CD4-positive, CD25-positive, alpha-beta regulatory T cell (primary cell): ENCODE measurements at regions not wholly inside any gene's neighbourhood (a gene's known extent, or its start where the extent isn't known, plus 50 kb on each side); places are given as distances from the start of the nearest gene placed in this dataset.
"Not testable (repeated sequence)": the region's sequence is repeated elsewhere in the genome, so short reads cannot be mapped to it uniquely, and the experiment has no call there.

Experiments
- ATAC-seq, 2 donors: fragments of 150-1000 bp; cut with Tn5 transposase; one replicate each; pipeline ENCODE4 v1.10.0; 2021; ENCODE audit warnings: low read depth in 2 of 2, moderate number of reproducible peaks in 2 of 2, moderate library complexity in 1 of 2
- DNase-seq, 3 donors: peaks; one replicate each; pipeline versions ENCODE4 v3.0.0 to v3.0.0-alpha.2; 2012 to 2022; ENCODE audit warnings: mixed read lengths in 1 of 3
- H3K27ac ChIP-seq: one replicate; pipeline ENCODE4 v1.7.0; 2013; ENCODE audit warnings: mild to moderate bottlenecking, low read length; ENCODE audit not compliant: insufficient read depth, poor library complexity, severe bottlenecking
- H3K27me3 ChIP-seq: one replicate; pipeline ENCODE4 v1.7.0; 2013; ENCODE audit warnings: low read length; ENCODE audit not compliant: control insufficient read depth, insufficient read depth
- H3K36me3 ChIP-seq: one replicate; pipeline ENCODE4 v1.7.0; 2013; ENCODE audit warnings: mild to moderate bottlenecking, low read length, moderate library complexity; ENCODE audit not compliant: control insufficient read depth, insufficient read depth
- H3K4me1 ChIP-seq: 2 replicates; pipeline ENCODE4 v1.7.0; 2013; ENCODE audit warnings: mild to moderate bottlenecking, low read length; ENCODE audit not compliant: insufficient read depth, control insufficient read depth, poor library complexity, severe bottlenecking
- H3K4me3 ChIP-seq: one replicate; pipeline ENCODE4 v1.7.0; 2013; ENCODE audit warnings: low read depth, mild to moderate bottlenecking, low read length, moderate library complexity
- H3K9me3 ChIP-seq, 2 experiments: 1 replicate in 1 of 2; 2 replicates in 1 of 2; pipeline ENCODE4 v1.7.0; 2013; ENCODE audit warnings: low read length in 2 of 2, mild to moderate bottlenecking in 1 of 2, moderate library complexity in 1 of 2; ENCODE audit not compliant: control insufficient read depth in 2 of 2
- H3K27ac Mint-ChIP-seq, 3 donors: one replicate each; pipeline ENCODE4 v1.8.0; 2020 to 2022; ENCODE audit warnings: mild to moderate bottlenecking in 3 of 3, mixed read lengths in 3 of 3, moderate library complexity in 2 of 3
- H3K27me3 Mint-ChIP-seq: one replicate; pipeline ENCODE4 v1.8.0; 2022; ENCODE audit warnings: mild to moderate bottlenecking, mixed read lengths
- H3K36me3 Mint-ChIP-seq: one replicate; pipeline ENCODE4 v1.8.0; 2020; ENCODE audit warnings: mixed read lengths
- H3K4me1 Mint-ChIP-seq, 4 donors: one replicate each; pipeline ENCODE4 v1.8.0; 2020 to 2022; ENCODE audit warnings: mixed read lengths in 4 of 4, mild to moderate bottlenecking in 1 of 4
- H3K4me3 Mint-ChIP-seq, 4 donors: one replicate each; pipeline ENCODE4 v1.8.0; 2020 to 2022; ENCODE audit warnings: mild to moderate bottlenecking in 4 of 4, mixed read lengths in 4 of 4, moderate library complexity in 3 of 4
- H3K9me3 Mint-ChIP-seq, 7 donors: one replicate each; pipeline ENCODE4 v1.8.0; 2020 to 2022; ENCODE audit warnings: mixed read lengths in 7 of 7, mild to moderate bottlenecking in 3 of 7, moderate library complexity in 2 of 7

DNA sequence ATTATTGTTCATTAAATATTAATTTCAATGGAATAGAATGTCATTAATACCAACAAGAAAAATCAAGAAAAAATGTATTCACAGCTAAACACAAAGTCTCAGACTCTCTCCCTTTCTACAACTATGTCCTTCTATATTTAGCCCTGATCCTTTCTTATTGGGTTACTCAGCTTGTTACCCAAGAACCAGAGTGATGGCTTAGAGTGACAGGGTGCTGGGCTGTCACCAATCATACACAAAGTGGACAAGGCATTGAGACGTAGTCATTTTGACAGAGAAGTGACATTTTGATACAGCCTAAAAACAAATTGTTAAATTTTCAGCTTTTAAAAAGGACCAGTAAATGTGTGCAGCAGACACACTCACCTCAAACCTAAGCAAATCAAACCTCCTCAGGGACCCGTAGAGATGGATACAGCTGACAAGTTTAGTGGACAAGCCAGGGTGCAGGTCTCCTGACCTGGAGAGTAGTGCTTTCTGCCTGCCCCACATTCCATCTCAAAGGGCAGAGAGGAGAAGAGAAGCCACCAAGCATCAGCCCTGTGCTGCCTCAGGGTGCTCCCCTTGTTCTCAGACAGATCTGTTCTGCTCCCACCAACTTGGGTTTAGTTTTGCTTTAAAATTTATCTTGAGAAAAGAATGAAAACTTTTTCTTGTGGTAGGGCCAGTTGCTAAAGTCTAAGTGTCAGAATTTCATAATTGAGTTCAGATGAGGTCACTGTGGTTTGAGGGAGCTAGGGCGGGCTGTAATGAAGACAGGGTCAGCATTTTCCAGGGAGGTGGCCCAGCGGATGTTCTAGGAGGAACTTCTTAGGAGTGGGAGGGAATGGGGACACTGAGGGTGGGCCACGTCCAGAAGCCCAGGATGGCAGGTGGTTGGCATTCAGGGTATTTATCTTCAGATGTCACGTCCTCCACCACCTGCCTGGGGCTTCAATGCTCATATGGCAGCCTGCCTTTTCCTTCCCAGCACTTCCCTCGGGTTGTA lies 136.5 kb upstream of the TBL1XR1 start:
- Histone ChIP-seq H3K4me3 (no peak overlapping the region), H3K9me3 (no peaks in the 10 kb centered on the region), H3K27me3 (no peaks in the 10 kb centered on the region), H3K27ac (no peak overlapping the region), H3K36me3 (no peaks in the 10 kb centered on the region), H3K4me1 (peaks cover 5% of the 10 kb centered on the region)
- ATAC-seq = no peak
- H3K4me1 Mint-ChIP-seq = peaks cover 11 to 26% (median 19%) of the 10 kb centered on the region in 4 donors
- no peak for DNase-seq
- no peak overlapping the region for H3K4me3 Mint-ChIP-seq
- H3K36me3 Mint-ChIP-seq = no peaks in the 10 kb centered on the region
- H3K9me3 Mint-ChIP-seq = no peaks in the 10 kb centered on the region
- no peaks in the 10 kb centered on the region for H3K27me3 Mint-ChIP-seq
- no peak overlapping the region for H3K27ac Mint-ChIP-seq

- Histone ChIP-seq H3K4me1 (peaks cover 5% of the 10 kb centered on the region), H3K9me3 (no peaks in the 10 kb centered on the region), H3K27me3 (no peaks in the 10 kb centered on the region), H3K27ac (no peak overlapping the region), H3K4me3 (no peak overlapping the region), H3K36me3 (no peaks in the 10 kb centered on the region)
- peaks cover 16 to 34% (median 26%) of the 10 kb centered on the region in 4 donors for H3K4me1 Mint-ChIP-seq
- DNase-seq (no peak), ATAC-seq (no peak)
- no peak overlapping the region for H3K27ac Mint-ChIP-seq
- no peak overlapping the region for H3K4me3 Mint-ChIP-seq
- H3K9me3 Mint-ChIP-seq = no peaks in the 10 kb centered on the region
- H3K36me3 Mint-ChIP-seq = no peaks in the 10 kb centered on the region
- H3K27me3 Mint-ChIP-seq = no peaks in the 10 kb centered on the region
Measured at GRCh38 chr3:177334803-177335202, 137.5 kb upstream of the TBL1XR1 start.

DNA sequence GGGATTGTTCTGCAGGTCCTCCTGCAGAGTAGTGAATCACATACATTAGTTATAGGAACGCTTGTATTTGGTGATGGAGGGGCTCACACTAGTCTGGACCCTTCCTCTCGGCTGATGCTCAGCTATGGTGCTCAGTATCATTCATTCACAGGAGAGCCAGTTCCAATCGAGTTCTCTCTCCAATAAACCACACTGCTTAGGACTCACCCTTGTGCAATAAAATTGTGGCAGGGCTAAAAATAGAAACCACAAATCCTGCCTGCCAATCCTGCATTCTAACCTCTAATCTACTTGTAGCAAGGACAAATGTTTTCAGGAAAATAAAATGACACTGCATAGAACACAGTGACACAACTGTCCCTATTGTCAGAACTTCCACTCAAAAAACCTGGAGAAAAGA lies 138.4 kb upstream of the TBL1XR1 start:
- Histone ChIP-seq H3K27me3 (no peaks in the 10 kb centered on the region), H3K4me3 (no peak overlapping the region), H3K36me3 (no peaks in the 10 kb centered on the region), H3K4me1 (peaks cover 5% of the 10 kb centered on the region), H3K9me3 (no peaks in the 10 kb centered on the region), H3K27ac (no peak overlapping the region)
- Mint-ChIP-seq H3K27ac (no peak overlapping the region), H3K4me3 (no peak overlapping the region), H3K27me3 (no peaks in the 10 kb centered on the region), H3K9me3 (no peaks in the 10 kb centered on the region), H3K4me1 (peaks cover 16 to 34% (median 27%) of the 10 kb centered on the region in 4 donors), H3K36me3 (no peaks in the 10 kb centered on the region)
- no peak for DNase-seq
- no peak for ATAC-seq

DNA sequence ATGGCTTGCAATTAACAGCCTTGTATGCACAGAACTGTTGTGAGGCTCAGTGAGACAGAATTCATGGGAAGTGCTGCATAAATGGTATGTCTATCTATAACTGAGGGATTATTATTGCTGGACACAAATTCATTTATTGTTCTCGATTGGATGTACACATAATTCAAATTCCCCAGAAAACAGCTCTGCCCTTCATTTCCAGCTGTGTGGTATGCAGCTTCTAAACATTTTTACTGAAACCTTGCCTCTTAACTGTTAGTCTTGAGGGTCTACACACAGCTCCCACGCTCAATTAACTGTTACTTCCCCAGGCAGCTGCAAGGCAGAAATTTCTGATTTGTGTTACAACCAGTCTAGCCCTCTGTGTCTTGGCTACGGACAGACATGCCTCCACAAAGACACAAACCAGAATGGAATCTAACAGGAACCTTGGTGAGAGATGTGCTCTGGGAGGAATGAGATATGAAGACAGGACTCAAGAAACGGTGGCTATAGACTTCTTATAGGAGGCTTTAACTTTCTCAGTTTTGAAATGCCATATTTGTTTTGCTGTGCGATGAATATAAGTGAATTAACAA lies 139.7 kb upstream of the TBL1XR1 start:
- no peaks in the 10 kb centered on the region for H3K9me3 Mint-ChIP-seq
- peaks cover 16 to 34% (median 27%) of the 10 kb centered on the region in 4 donors for H3K4me1 Mint-ChIP-seq
- no peak overlapping the region for H3K4me3 Mint-ChIP-seq
- H3K36me3 ChIP-seq = no peaks in the 10 kb centered on the region
- H3K27ac Mint-ChIP-seq = peak overlapping the region in 1 of 3 donors; percentile 3
- H3K9me3 ChIP-seq = no peaks in the 10 kb centered on the region
- ATAC-seq = no peak
- H3K36me3 Mint-ChIP-seq = no peaks in the 10 kb centered on the region
- H3K27me3 ChIP-seq = no peaks in the 10 kb centered on the region
- H3K27ac ChIP-seq = no peak overlapping the region
- peaks cover 5% of the 10 kb centered on the region for H3K4me1 ChIP-seq
- H3K27me3 Mint-ChIP-seq = no peaks in the 10 kb centered on the region
- no peak overlapping the region for H3K4me3 ChIP-seq
- DNase-seq = no peak

GRCh38 chr3:177337541-177338331 lies 140.5 kb upstream of the TBL1XR1 start:
- Mint-ChIP-seq H3K4me3 (no peak overlapping the region), H3K4me1 (peaks cover 16 to 34% (median 24%) of the 10 kb centered on the region in 4 donors), H3K36me3 (no peaks in the 10 kb centered on the region), H3K9me3 (no peaks in the 10 kb centered on the region), H3K27me3 (no peaks in the 10 kb centered on the region), H3K27ac (peak overlapping the region in 1 of 3 donors; percentile 3)
- Histone ChIP-seq H3K4me1 (peaks cover 5% of the 10 kb centered on the region), H3K27me3 (no peaks in the 10 kb centered on the region), H3K36me3 (no peaks in the 10 kb centered on the region), H3K9me3 (no peaks in the 10 kb centered on the region), H3K27ac (no peak overlapping the region), H3K4me3 (no peak overlapping the region)
- ATAC-seq (peak; percentile 35 to 38), DNase-seq (peak in 1 of 3 donors; percentile 54)

GRCh38 chr3:177338697-177339219 lies 141.5 kb upstream of the TBL1XR1 start:
- ATAC-seq = no peak
- no peaks in the 10 kb centered on the region for H3K27me3 ChIP-seq
- Mint-ChIP-seq H3K4me3 (peak overlapping the region in 1 of 4 donors; percentile 24), H3K27ac (peak overlapping the region in 2 of 3 donors; percentile 42 to 71), H3K9me3 (no peaks in the 10 kb centered on the region), H3K36me3 (no peaks in the 10 kb centered on the region), H3K4me1 (peaks cover 21 to 31% (median 22%) of the 10 kb centered on the region in 4 donors), H3K27me3 (no peaks in the 10 kb centered on the region)
- no peak for DNase-seq
- H3K4me1 ChIP-seq = peaks cover 5% of the 10 kb centered on the region
- no peak overlapping the region for H3K27ac ChIP-seq
- H3K36me3 ChIP-seq = no peaks in the 10 kb centered on the region
- no peaks in the 10 kb centered on the region for H3K9me3 ChIP-seq
- H3K4me3 ChIP-seq = no peak overlapping the region

- not testable (repeated sequence) for H3K9me3 ChIP-seq, H3K27ac ChIP-seq, H3K4me3 ChIP-seq, H3K27me3 Mint-ChIP-seq, H3K4me1 ChIP-seq, H3K9me3 Mint-ChIP-seq, H3K27me3 ChIP-seq, H3K36me3 ChIP-seq, H3K36me3 Mint-ChIP-seq
- DNase-seq (peak in 1 of 3 donors; percentile 54), ATAC-seq (peak in 1 of 2 donors; percentile 57)
- peak overlapping the region in 2 of 4 donors; percentile 24 to 36 for H3K4me3 Mint-ChIP-seq
- H3K27ac Mint-ChIP-seq = peak overlapping the region in 2 of 3 donors; percentile 42 to 71
- H3K4me1 Mint-ChIP-seq = peaks cover 21 to 28% (median 22%) of the 10 kb centered on the region in 4 donors
Measured at GRCh38 chr3:177339220-177339703, 142.0 kb upstream of the TBL1XR1 start.
